ENCODE measurements at regions not wholly inside any gene's neighbourhood (a gene's known extent, or its start where the extent isn't known, plus 50 kb on each side); places are given as distances from the start of the nearest gene placed in this dataset.

- 18% methylated on average over 2 of the region's 2 CpGs for WGBS (ENCODE audit: insufficient coverage, low coverage, low lambda C conversion rate, missing lambda C conversion rate)
Measured at GRCh38 chr9:111136180-111136579, 97.9 kb upstream of the LPAR1 start.

GRCh38 chr9:111131211-111131610, 92.9 kb upstream of the LPAR1 start:
- Histone ChIP-seq H3K36me3 (no peaks in the 10 kb centered on the region), H3K4me1 (no peaks in the 10 kb centered on the region), H3K27ac (no peak overlapping the region), H3K27me3 (no peaks in the 10 kb centered on the region), H3K9me3 (no peaks in the 10 kb centered on the region), H3K4me3 (no peak overlapping the region)
- intact Hi-C loops (cut with DNase I), result no loop called here
- TF ChIP-seq POLR2A (IDR thresholded peaks at IDR 0.05) (no peak), CTCF (IDR thresholded peaks at IDR 0.05) (no peak)
- DNase-seq, result no peak
- 55% methylated on average over 1 of the region's 1 CpG for WGBS (ENCODE audit: insufficient coverage, low coverage, low lambda C conversion rate, missing lambda C conversion rate)
- ATAC-seq, result peak in 3 of 4 donors; percentile 37 to 56 (median 44)

More at GRCh38 chr9:111136180-111136579, 97.9 kb upstream of the LPAR1 start:
- H3K4me1 ChIP-seq, result no peaks in the 10 kb centered on the region
- no peaks in the 10 kb centered on the region for H3K36me3 ChIP-seq
- ATAC-seq, result no peak
- no peak overlapping the region for H3K27ac ChIP-seq
- intact Hi-C loops (cut with DNase I), result no loop called here
- H3K9me3 ChIP-seq, result no peaks in the 10 kb centered on the region
- TF ChIP-seq POLR2A (IDR thresholded peaks at IDR 0.05), result no peak
- TF ChIP-seq CTCF (IDR thresholded peaks at IDR 0.05), result no peak
- no peak overlapping the region for H3K4me3 ChIP-seq
- no peaks in the 10 kb centered on the region for H3K27me3 ChIP-seq
- DNase-seq, result no peak

- no peaks in the 10 kb centered on the region for H3K9me3 ChIP-seq
- ATAC-seq, result no peak
- H3K4me3 ChIP-seq, result no peak overlapping the region
- WGBS (ENCODE audit: insufficient coverage, low coverage, low lambda C conversion rate, missing lambda C conversion rate), result 61% methylated on average over 2 of the region's 4 CpGs
- no peak for DNase-seq
- no peaks in the 10 kb centered on the region for H3K4me1 ChIP-seq
- TF ChIP-seq POLR2A (IDR thresholded peaks at IDR 0.05), result no peak
- TF ChIP-seq CTCF (IDR thresholded peaks at IDR 0.05), result no peak
- no peaks in the 10 kb centered on the region for H3K36me3 ChIP-seq
- no peak overlapping the region for H3K27ac ChIP-seq
- no peaks in the 10 kb centered on the region for H3K27me3 ChIP-seq
- intact Hi-C loops (cut with DNase I), result no loop called here
Measured at GRCh38 chr9:111120526-111120925, 82.3 kb upstream of the LPAR1 start.

GRCh38 chr9:111118256-111118948, 80.1 kb upstream of the LPAR1 start:
- no peak for ATAC-seq
- H3K9me3 ChIP-seq, result no peaks in the 10 kb centered on the region
- H3K4me3 ChIP-seq, result no peak overlapping the region
- TF ChIP-seq POLR2A (IDR thresholded peaks at IDR 0.05) (no peak), CTCF (IDR thresholded peaks at IDR 0.05) (no peak)
- DNase-seq, result no peak
- H3K27me3 ChIP-seq, result no peaks in the 10 kb centered on the region
- no peak overlapping the region for H3K27ac ChIP-seq
- no peaks in the 10 kb centered on the region for H3K4me1 ChIP-seq
- intact Hi-C loops (cut with DNase I), result no loop called here
- H3K36me3 ChIP-seq, result no peaks in the 10 kb centered on the region

- H3K27me3 ChIP-seq, result no peaks in the 10 kb centered on the region
- TF ChIP-seq CTCF (IDR thresholded peaks at IDR 0.05), result no peak
- H3K4me1 ChIP-seq, result no peaks in the 10 kb centered on the region
- no peak overlapping the region for H3K4me3 ChIP-seq
- DNase-seq (no peak), ATAC-seq (no peak)
- intact Hi-C loops (cut with DNase I), result no loop called here
- no peaks in the 10 kb centered on the region for H3K36me3 ChIP-seq
- 32% methylated on average over 1 of the region's 1 CpG for WGBS (ENCODE audit: insufficient coverage, low coverage, low lambda C conversion rate, missing lambda C conversion rate)
- no peaks in the 10 kb centered on the region for H3K9me3 ChIP-seq
- no peak overlapping the region for H3K27ac ChIP-seq
Measured at GRCh38 chr9:111114486-111114885, 76.2 kb upstream of the LPAR1 start.
